ENCODE measurements at regions not wholly inside any gene's neighbourhood (a gene's known extent, or its start where the extent isn't known, plus 50 kb on each side); places are given as distances from the start of the nearest gene placed in this dataset.

GRCh38 chr11:121722431-121723245, 269.9 kb upstream of the SORL1-AS1 start:
- H3K9me3 Mint-ChIP-seq, result peaks cover 6% of the 10 kb centered on the region
- peaks cover 22 to 24% of the 10 kb centered on the region in 2 donors for H3K27me3 Mint-ChIP-seq
- no peak overlapping the region for H3K4me3 Mint-ChIP-seq
- ATAC-seq (no peak), DNase-seq (ENCODE audit: low spot score) (no peak)
- H3K4me1 Mint-ChIP-seq (ENCODE audit: low read depth in 2 of 2), result no peaks in the 10 kb centered on the region
- peaks cover 9% of the 10 kb centered on the region for H3K36me3 Mint-ChIP-seq
- H3K27ac Mint-ChIP-seq, result no peak overlapping the region

DNA sequence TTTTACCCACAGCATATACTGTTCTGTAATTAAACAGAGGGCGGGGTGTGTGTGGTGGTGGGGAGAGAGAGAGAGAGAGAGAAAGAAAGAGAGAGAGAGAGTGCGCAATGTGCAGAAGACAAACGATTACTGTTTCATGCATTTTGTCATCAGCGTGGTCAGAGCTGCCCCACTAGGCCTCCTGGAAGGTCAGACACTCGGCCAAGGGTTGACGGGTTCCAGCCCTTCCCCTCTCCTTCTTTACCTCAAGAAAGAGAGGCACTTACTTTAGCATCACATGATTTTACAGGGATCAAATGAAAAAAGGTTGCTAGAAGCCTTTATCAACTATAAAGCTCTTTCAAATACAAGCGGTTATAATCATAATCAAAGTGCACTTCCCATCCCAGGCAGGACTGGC, 269.2 kb upstream of the SORL1-AS1 start:
- Mint-ChIP-seq H3K4me1 (ENCODE audit: low read depth in 2 of 2) (no peaks in the 10 kb centered on the region), H3K27ac (no peak overlapping the region), H3K36me3 (peaks cover 9% of the 10 kb centered on the region), H3K4me3 (no peak overlapping the region), H3K27me3 (peaks cover 21 to 24% of the 10 kb centered on the region in 2 donors), H3K9me3 (peaks cover 6% of the 10 kb centered on the region)
- ATAC-seq (no peak), DNase-seq (ENCODE audit: low spot score) (no peak)

DNA sequence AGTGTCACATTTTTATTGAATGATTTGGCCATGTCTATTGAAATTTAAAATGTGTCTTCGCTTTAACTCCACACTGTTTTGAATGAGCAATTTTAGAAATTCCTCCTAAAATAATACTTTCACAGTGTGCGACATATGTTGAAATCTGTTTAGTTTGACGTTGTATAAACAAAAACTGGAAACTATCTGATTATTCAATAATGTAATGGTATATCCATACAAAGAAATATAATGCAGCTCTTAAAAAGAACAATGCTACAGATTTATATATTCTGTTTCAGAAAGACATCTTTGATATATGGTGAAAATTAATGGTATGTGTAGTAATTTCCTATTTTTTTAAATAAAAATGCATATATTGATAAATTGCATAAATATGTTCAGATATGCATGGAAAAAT, 268.7 kb upstream of the SORL1-AS1 start:
- Mint-ChIP-seq H3K36me3 (peaks cover 9% of the 10 kb centered on the region), H3K27me3 (peaks cover 20 to 24% of the 10 kb centered on the region in 2 donors), H3K4me1 (ENCODE audit: low read depth in 2 of 2) (no peaks in the 10 kb centered on the region), H3K4me3 (no peak overlapping the region), H3K9me3 (peaks cover 6% of the 10 kb centered on the region), H3K27ac (no peak overlapping the region)
- DNase-seq (ENCODE audit: low spot score) (no peak), ATAC-seq (no peak)

DNA sequence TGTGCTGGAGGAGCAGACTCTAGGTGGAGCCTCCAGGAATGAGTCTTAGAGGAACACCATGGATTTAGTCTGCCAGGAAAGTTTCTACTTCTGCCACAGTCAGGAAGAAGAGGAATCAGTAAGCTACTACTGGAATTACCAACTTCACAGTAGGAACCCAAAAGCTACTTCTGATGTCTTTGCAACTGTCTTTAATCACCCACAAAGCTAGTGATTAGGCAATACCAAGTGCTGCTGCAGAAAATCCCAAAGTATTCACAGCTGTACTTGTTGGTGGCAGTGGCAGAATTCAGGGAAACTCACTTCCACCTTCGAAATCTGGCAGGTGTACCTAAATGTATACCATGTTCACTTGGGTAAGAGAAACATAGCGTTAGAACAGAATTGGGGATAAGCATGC, 264.5 kb upstream of the SORL1-AS1 start:
- no peak overlapping the region for H3K27ac Mint-ChIP-seq
- ATAC-seq (no peak), DNase-seq (ENCODE audit: low spot score) (no peak)
- peaks cover 6% of the 10 kb centered on the region for H3K9me3 Mint-ChIP-seq
- no peaks in the 10 kb centered on the region for H3K4me1 Mint-ChIP-seq (ENCODE audit: low read depth in 2 of 2)
- no peak overlapping the region for H3K4me3 Mint-ChIP-seq
- H3K36me3 Mint-ChIP-seq, result peaks cover 9% of the 10 kb centered on the region
- peaks cover 14 to 19% of the 10 kb centered on the region in 2 donors for H3K27me3 Mint-ChIP-seq

GRCh38 chr11:121716060-121716459, 263.3 kb upstream of the SORL1-AS1 start:
- Mint-ChIP-seq H3K36me3 (peaks cover 9% of the 10 kb centered on the region), H3K27ac (no peak overlapping the region), H3K4me3 (no peak overlapping the region), H3K4me1 (ENCODE audit: low read depth in 2 of 2) (no peaks in the 10 kb centered on the region), H3K9me3 (peaks cover 6% of the 10 kb centered on the region), H3K27me3 (peaks cover 14 to 21% of the 10 kb centered on the region in 2 donors)
- ATAC-seq (no peak), DNase-seq (ENCODE audit: low spot score) (no peak)

DNA sequence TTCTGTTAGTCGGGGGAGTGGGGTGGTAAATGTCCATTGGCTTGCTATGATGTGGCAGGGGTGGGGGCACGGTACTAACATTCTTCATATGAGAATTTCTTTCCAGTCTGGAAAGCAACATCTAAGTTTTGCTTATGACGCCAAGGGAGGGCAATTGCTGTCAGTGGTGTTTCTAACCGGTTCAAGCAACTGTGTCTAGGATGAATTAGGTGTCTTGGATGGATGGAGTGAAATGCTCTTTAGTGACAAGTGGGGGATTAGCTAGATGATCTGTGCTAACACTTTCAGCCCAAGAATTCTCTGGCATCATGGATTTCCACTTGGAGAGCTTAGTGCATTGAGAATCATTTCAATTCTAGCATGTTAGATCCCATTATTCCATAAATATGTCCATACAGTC, 262.6 kb upstream of the SORL1-AS1 start:
- H3K4me3 Mint-ChIP-seq, result no peak overlapping the region
- no peak overlapping the region for H3K27ac Mint-ChIP-seq
- peaks cover 9 to 18% of the 10 kb centered on the region in 2 donors for H3K27me3 Mint-ChIP-seq
- H3K4me1 Mint-ChIP-seq (ENCODE audit: low read depth in 2 of 2), result no peaks in the 10 kb centered on the region
- peaks cover 4% of the 10 kb centered on the region for H3K9me3 Mint-ChIP-seq
- ATAC-seq (no peak), DNase-seq (ENCODE audit: low spot score) (no peak)
- peaks cover 5% of the 10 kb centered on the region for H3K36me3 Mint-ChIP-seq

GRCh38 chr11:121714351-121714750, 261.6 kb upstream of the SORL1-AS1 start:
- Mint-ChIP-seq H3K9me3 (no peaks in the 10 kb centered on the region), H3K27me3 (peaks cover 0 to 8% of the 10 kb centered on the region in 2 donors), H3K4me3 (no peak overlapping the region), H3K36me3 (no peaks in the 10 kb centered on the region), H3K27ac (no peak overlapping the region), H3K4me1 (ENCODE audit: low read depth in 2 of 2) (no peaks in the 10 kb centered on the region)
- no peak for ATAC-seq
- no peak for DNase-seq (ENCODE audit: low spot score)

- H3K27ac Mint-ChIP-seq, result no peak overlapping the region
- H3K27me3 Mint-ChIP-seq, result peaks cover 0 to 9% of the 10 kb centered on the region in 2 donors
- no peak overlapping the region for H3K4me3 Mint-ChIP-seq
- H3K36me3 Mint-ChIP-seq, result no peaks in the 10 kb centered on the region
- DNase-seq (ENCODE audit: low spot score), result no peak
- H3K9me3 Mint-ChIP-seq, result no peaks in the 10 kb centered on the region
- no peak for ATAC-seq
- H3K4me1 Mint-ChIP-seq (ENCODE audit: low read depth in 2 of 2), result no peaks in the 10 kb centered on the region
Measured at GRCh38 chr11:121711939-121712338, 259.2 kb upstream of the SORL1-AS1 start.

DNA sequence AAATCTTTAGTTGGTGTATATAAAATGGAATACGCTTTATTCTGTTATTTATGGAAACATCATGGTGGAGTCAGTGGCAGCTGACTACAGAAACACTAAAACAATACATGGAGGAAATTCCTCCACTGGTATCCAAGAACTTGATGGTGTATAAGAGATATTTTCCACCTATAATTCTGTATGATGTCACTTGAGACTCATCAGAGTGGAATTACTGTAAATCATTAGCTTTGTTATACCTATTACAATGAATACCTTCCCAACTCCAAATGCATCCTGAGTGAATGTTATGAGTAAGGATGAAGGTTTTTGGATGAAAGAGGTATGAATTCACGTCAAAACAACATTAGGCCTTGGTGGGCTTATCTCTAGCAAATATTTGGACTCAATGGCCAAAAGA, 258.5 kb upstream of the SORL1-AS1 start:
- peaks cover 0 to 11% of the 10 kb centered on the region in 2 donors for H3K27me3 Mint-ChIP-seq
- no peak overlapping the region for H3K27ac Mint-ChIP-seq

GRCh38 chr11:121706884-121707420, 254.2 kb upstream of the SORL1-AS1 start:
- H3K4me1 Mint-ChIP-seq (ENCODE audit: low read depth in 2 of 2), result no peaks in the 10 kb centered on the region
- no peaks in the 10 kb centered on the region for H3K9me3 Mint-ChIP-seq
- no peak overlapping the region for H3K4me3 Mint-ChIP-seq
- no peak overlapping the region for H3K27ac Mint-ChIP-seq
- no peaks in the 10 kb centered on the region for H3K36me3 Mint-ChIP-seq
- H3K27me3 Mint-ChIP-seq, result peaks cover 0 to 11% of the 10 kb centered on the region in 2 donors
- no peak for ATAC-seq
- no peak for DNase-seq (ENCODE audit: low spot score)

More for the DNA sequence above, 258.5 kb upstream of the SORL1-AS1 start:
- Mint-ChIP-seq H3K9me3 (no peaks in the 10 kb centered on the region), H3K4me1 (ENCODE audit: low read depth in 2 of 2) (no peaks in the 10 kb centered on the region), H3K36me3 (no peaks in the 10 kb centered on the region), H3K4me3 (no peak overlapping the region)
- DNase-seq (ENCODE audit: low spot score) (no peak), ATAC-seq (no peak)

- no peak for DNase-seq (ENCODE audit: low spot score)
- no peaks in the 10 kb centered on the region for H3K36me3 Mint-ChIP-seq
- H3K9me3 Mint-ChIP-seq, result no peaks in the 10 kb centered on the region
- no peaks in the 10 kb centered on the region for H3K4me1 Mint-ChIP-seq (ENCODE audit: low read depth in 2 of 2)
- ATAC-seq, result no peak
- no peak overlapping the region for H3K27ac Mint-ChIP-seq
- H3K4me3 Mint-ChIP-seq, result no peak overlapping the region
- peaks cover 0 to 9% of the 10 kb centered on the region in 2 donors for H3K27me3 Mint-ChIP-seq
Measured at GRCh38 chr11:121703201-121703600, 250.4 kb upstream of the SORL1-AS1 start.

- no peak overlapping the region for H3K27ac Mint-ChIP-seq
- H3K9me3 Mint-ChIP-seq, result no peaks in the 10 kb centered on the region
- ATAC-seq (no peak), DNase-seq (ENCODE audit: low spot score) (no peak)
- no peak overlapping the region for H3K4me3 Mint-ChIP-seq
- H3K4me1 Mint-ChIP-seq (ENCODE audit: low read depth in 2 of 2), result no peaks in the 10 kb centered on the region
- H3K27me3 Mint-ChIP-seq, result peaks cover 0 to 7% of the 10 kb centered on the region in 2 donors
- H3K36me3 Mint-ChIP-seq, result no peaks in the 10 kb centered on the region
Measured at GRCh38 chr11:121700968-121701367, 248.2 kb upstream of the SORL1-AS1 start.

- no peak for ATAC-seq
- Mint-ChIP-seq H3K27me3 (peaks cover 0 to 9% of the 10 kb centered on the region in 2 donors), H3K4me1 (ENCODE audit: low read depth in 2 of 2) (no peaks in the 10 kb centered on the region), H3K36me3 (no peaks in the 10 kb centered on the region), H3K9me3 (no peaks in the 10 kb centered on the region), H3K27ac (no peak overlapping the region), H3K4me3 (no peak overlapping the region)
- no peak for DNase-seq (ENCODE audit: low spot score)
Measured at GRCh38 chr11:121699801-121700200, 247.0 kb upstream of the SORL1-AS1 start.

GRCh38 chr11:121696931-121697670, 244.3 kb upstream of the SORL1-AS1 start:
- no peaks in the 10 kb centered on the region for H3K4me1 Mint-ChIP-seq (ENCODE audit: low read depth in 2 of 2)
- H3K27me3 Mint-ChIP-seq, result peaks cover 0 to 2% of the 10 kb centered on the region in 2 donors
- DNase-seq (ENCODE audit: low spot score) (no peak), ATAC-seq (no peak)
- H3K4me3 Mint-ChIP-seq, result no peak overlapping the region
- H3K27ac Mint-ChIP-seq, result no peak overlapping the region
- no peaks in the 10 kb centered on the region for H3K36me3 Mint-ChIP-seq
- H3K9me3 Mint-ChIP-seq, result no peaks in the 10 kb centered on the region

Data from natural killer cell treated with Interleukin-12 subunit alpha and Interleukin-12 subunit beta and Interleukin-15 and Interleukin-18, amount 100 ng/mL, for 72 hours (primary cell).